ENCODE measurements at regions not wholly inside any gene's neighbourhood (a gene's known extent, or its start where the extent isn't known, plus 50 kb on each side); places are given as distances from the start of the nearest gene placed in this dataset.
A peak's percentile ranks its signal among the peaks of the same experiment; 100 is the strongest.
"Not testable (repeated sequence)": the region's sequence is repeated elsewhere in the genome, so short reads cannot be mapped to it uniquely, and the experiment has no call there.

DNA sequence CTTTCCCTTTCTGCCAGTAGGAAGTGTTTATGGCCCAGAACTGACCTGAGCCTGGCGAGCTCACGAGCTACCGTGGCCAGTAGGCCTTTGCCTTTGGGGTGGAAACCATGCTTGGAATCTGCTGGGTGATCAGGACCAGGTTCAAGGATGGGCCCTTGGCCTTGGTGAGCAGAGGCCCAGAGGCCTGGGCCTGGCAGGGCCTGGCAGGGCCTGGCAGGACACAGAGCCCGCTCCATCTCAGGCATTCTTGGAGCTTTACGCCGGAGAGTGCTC is 184.8 kb upstream of the RTL1 start:
- H3K4me1 ChIP-seq, result no peaks in the 10 kb centered on the region
- H3K9me3 ChIP-seq, result no peaks in the 10 kb centered on the region
- H3K27ac ChIP-seq, result no peak overlapping the region
- H3K36me3 ChIP-seq, result no peaks in the 10 kb centered on the region
- DNase-seq (ENCODE audit: low spot score), result peak; percentile 34
- no peak for TF ChIP-seq CTCF (IDR thresholded peaks at IDR 0.05)
- no peak overlapping the region for H3K4me3 ChIP-seq
- H3K27me3 ChIP-seq, result no peaks in the 10 kb centered on the region

DNA sequence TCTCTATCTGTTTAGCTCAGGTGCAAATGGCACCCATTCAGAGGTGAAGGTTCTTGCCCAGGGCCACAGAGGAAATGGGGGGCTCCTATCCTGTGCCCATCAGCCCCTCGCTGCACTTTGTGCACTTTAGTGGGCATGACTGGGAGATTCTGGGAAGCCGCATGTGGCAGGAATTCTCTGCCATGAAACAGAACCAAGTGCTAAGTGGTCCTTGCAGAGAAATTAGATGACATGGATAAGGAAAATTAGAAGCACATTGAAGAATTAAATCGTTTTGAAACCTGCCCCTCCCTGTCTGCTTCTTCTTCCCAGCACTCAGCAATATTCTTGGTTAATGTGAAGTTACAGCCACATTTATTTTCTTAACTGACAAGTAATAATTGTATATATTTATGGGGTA is 185.2 kb upstream of the RTL1 start:
- H3K4me1 ChIP-seq, result no peaks in the 10 kb centered on the region
- no peak for DNase-seq (ENCODE audit: low spot score)

GRCh38 chr14:101090478-101090877 is 187.0 kb upstream of the RTL1 start:
- not testable (repeated sequence) for H3K27ac ChIP-seq, H3K27me3 ChIP-seq, H3K9me3 ChIP-seq, H3K4me1 ChIP-seq, H3K4me3 ChIP-seq, H3K36me3 ChIP-seq
- DNase-seq (ENCODE audit: low spot score), result peak; percentile 34

More for the DNA sequence above, 185.2 kb upstream of the RTL1 start:
- no peak for TF ChIP-seq CTCF (IDR thresholded peaks at IDR 0.05)
- Histone ChIP-seq H3K27ac (no peak overlapping the region), H3K4me3 (no peak overlapping the region), H3K9me3 (no peaks in the 10 kb centered on the region), H3K36me3 (no peaks in the 10 kb centered on the region), H3K27me3 (no peaks in the 10 kb centered on the region)

- no peak for TF ChIP-seq CTCF (IDR thresholded peaks at IDR 0.05)
- DNase-seq (ENCODE audit: low spot score), result no peak
- no peaks in the 10 kb centered on the region for H3K9me3 ChIP-seq
- no peaks in the 10 kb centered on the region for H3K4me1 ChIP-seq
- H3K36me3 ChIP-seq, result no peaks in the 10 kb centered on the region
- no peak overlapping the region for H3K4me3 ChIP-seq
- H3K27me3 ChIP-seq, result no peaks in the 10 kb centered on the region
- H3K27ac ChIP-seq, result no peak overlapping the region
These were observed 187.5 kb upstream of the RTL1 start for GRCh38 chr14:101090976-101091375.

DNA sequence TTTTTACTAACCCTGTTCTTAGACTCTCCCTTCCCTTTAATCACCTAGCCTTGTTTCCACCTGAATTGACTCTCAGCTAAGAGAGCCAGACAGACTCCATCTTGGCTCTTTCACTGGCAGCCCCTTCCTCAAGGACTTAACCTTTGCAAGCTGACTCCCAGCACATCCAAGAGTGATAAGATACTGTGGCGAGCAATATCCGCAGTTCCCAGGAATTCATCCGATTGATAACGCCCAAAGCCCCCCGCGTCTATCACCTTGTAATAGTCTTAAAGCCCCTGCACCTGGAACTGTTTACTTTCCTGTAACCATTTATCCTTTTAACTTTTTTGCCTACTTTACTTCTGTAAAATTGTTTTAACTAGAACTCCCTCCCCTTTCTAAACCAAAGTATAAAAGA is 191.4 kb upstream of the RTL1 start:
- not testable (repeated sequence) for H3K4me3 ChIP-seq, H3K27me3 ChIP-seq, H3K27ac ChIP-seq, H3K9me3 ChIP-seq, H3K4me1 ChIP-seq, H3K36me3 ChIP-seq
- peak; percentile 26 for DNase-seq (ENCODE audit: low spot score)

- DNase-seq (ENCODE audit: low spot score), result no peak
- Histone ChIP-seq H3K27ac (no peak overlapping the region), H3K27me3 (no peaks in the 10 kb centered on the region), H3K9me3 (peaks cover 0 to 16% of the 10 kb centered on the region in 2 donors), H3K4me1 (no peaks in the 10 kb centered on the region), H3K4me3 (no peak overlapping the region), H3K36me3 (no peaks in the 10 kb centered on the region)
- TF ChIP-seq CTCF (IDR thresholded peaks at IDR 0.05), result no peak
These were observed 193.0 kb upstream of the RTL1 start for GRCh38 chr14:101096551-101096950.

DNA sequence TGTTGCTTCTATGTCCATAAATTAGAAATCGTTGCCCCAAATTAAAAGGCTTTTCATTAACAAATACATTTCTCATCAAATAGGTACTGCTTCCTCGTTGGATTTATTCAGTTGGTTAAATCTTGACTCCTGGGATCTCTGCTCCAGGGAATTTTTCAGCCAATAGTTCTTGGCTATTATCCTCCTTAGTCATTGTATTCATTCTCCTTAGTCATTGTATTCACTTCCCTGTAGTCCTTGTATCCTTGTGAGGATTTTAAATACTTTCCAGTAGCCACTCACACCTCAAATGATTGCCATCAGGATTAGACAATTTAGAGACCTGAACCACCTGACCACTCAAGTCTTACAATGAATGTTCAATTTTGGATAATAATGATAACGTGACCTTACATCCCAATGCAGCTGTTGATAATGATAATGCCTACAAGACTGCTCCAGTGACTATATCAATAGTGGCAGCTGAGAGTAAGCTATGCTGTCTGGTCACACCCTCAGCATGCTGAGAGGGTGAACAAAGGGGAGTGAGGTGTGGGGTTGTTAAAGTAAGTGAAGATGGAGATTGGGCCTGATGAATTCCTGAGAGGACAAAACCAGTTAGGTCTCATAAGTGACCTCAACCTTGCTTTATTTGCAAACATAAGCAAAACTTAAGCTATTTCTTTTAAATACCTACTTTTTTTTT is 193.7 kb upstream of the RTL1 start:
- H3K9me3 ChIP-seq, result peaks cover 0 to 16% of the 10 kb centered on the region in 2 donors
- H3K36me3 ChIP-seq, result no peaks in the 10 kb centered on the region
- no peaks in the 10 kb centered on the region for H3K4me1 ChIP-seq
- H3K27me3 ChIP-seq, result no peaks in the 10 kb centered on the region
- H3K4me3 ChIP-seq, result no peak overlapping the region
- no peak for TF ChIP-seq CTCF (IDR thresholded peaks at IDR 0.05)
- H3K27ac ChIP-seq, result no peak overlapping the region
- no peak for DNase-seq (ENCODE audit: low spot score)

Data from right atrium auricular region (tissue), 2 donors.